IMR-90 (cell line): ENCODE measurements at regions not wholly inside any gene's neighbourhood (a gene's known extent, or its start where the extent isn't known, plus 50 kb on each side); places are given as distances from the start of the nearest gene placed in this dataset.

Source experiments
- ATAC-seq: fragments of 200-7000 bp; cut with Tn5 transposase; 2 replicates; pipeline ENCODE4 v1.9.1; 2020; ENCODE audit warnings: low read depth, mild to moderate bottlenecking, moderate library complexity
- BruUV-seq: library from RNA; stranded (reverse); fragments of 400-500 nt; replicated peaks from 2 replicates; lab custom pipeline; 2021; lab: Mats Ljungman, UMichigan
- CTCF ChIA-PET: fragments of 300-600 bp; formaldehyde crosslinking; extraction: SDS; loops from one replicate; lab custom pipeline; 2021; ENCODE audit warnings: antibody characterized with exemption; lab: Yijun Ruan, JAX
- POLR2A ChIA-PET: fragments of 300-600 bp; sonication (Branson Sonifier 250); formaldehyde crosslinking; loops from one replicate; lab custom pipeline; 2022; ENCODE audit warnings: antibody characterized with exemption; ENCODE audit not compliant: unreplicated experiment; lab: Charles Lee
- DNase-seq: peaks from one replicate; pipeline ENCODE4 v3.0.0; 2013
- H2AFZ ChIP-seq: replicated peaks from 2 replicates; pipeline ENCODE3; 2013; ENCODE audit warnings: low read length, mild to moderate bottlenecking; ENCODE audit not compliant: poor library complexity
- H2AK5ac ChIP-seq: 2 replicates; pipeline ENCODE4 v1.6.1; 2013; ENCODE audit warnings: low read depth, low read length, inconsistent platforms
- H2AK9ac ChIP-seq: replicated peaks from 2 replicates; pipeline ENCODE3; 2013; ENCODE audit warnings: mild to moderate bottlenecking, low read depth, low read length, moderate library complexity; ENCODE audit not compliant: poor library complexity
- H2BK120ac ChIP-seq: 2 replicates; pipeline ENCODE4 v1.6.1; 2013; ENCODE audit warnings: low read depth, low read length, inconsistent platforms
- H2BK15ac ChIP-seq: 3 replicates; pipeline ENCODE4 v1.6.1; 2013; ENCODE audit warnings: low read depth, low read length, inconsistent platforms
- H2BK20ac ChIP-seq: 2 replicates; pipeline ENCODE4 v1.6.1; 2013; ENCODE audit warnings: low read depth, mild to moderate bottlenecking, inconsistent platforms, low read length, moderate library complexity
- H2BK5ac ChIP-seq: 2 replicates; pipeline ENCODE4 v1.6.1; 2013; ENCODE audit warnings: mild to moderate bottlenecking, low read depth, low read length, inconsistent platforms; ENCODE audit not compliant: poor library complexity, severe bottlenecking
- H3K14ac ChIP-seq: replicated peaks from 2 replicates; pipeline ENCODE4 v1.6.1; 2013; ENCODE audit warnings: low read depth, low read length, inconsistent platforms
- H3K18ac ChIP-seq: 2 replicates; pipeline ENCODE4 v1.6.1; 2013; ENCODE audit warnings: low read depth, low read length, control low read depth
- H3K23ac ChIP-seq: 2 replicates; pipeline ENCODE4 v1.6.1; 2013; ENCODE audit warnings: low read depth, low read length, inconsistent platforms
- H3K27ac ChIP-seq: 2 replicates; pipeline ENCODE4 v1.5.1; 2013; ENCODE audit warnings: mild to moderate bottlenecking, control low read depth, low read length; ENCODE audit not compliant: insufficient read depth
- H3K27me3 ChIP-seq: 2 replicates; pipeline ENCODE4 v1.6.1; 2013; ENCODE audit warnings: low read length; ENCODE audit not compliant: control insufficient read depth, insufficient read depth
- H3K36me3 ChIP-seq: 2 replicates; pipeline ENCODE4 v1.6.1; 2013; ENCODE audit warnings: low read length, mixed read lengths; ENCODE audit not compliant: control insufficient read depth, insufficient read depth
- H3K4ac ChIP-seq: 2 replicates; pipeline ENCODE4 v1.6.1; 2013; ENCODE audit warnings: low read depth, low read length, inconsistent platforms
- H3K4me1 ChIP-seq: 2 replicates; pipeline ENCODE4 v1.6.1; 2013; ENCODE audit warnings: low read length, mixed read lengths; ENCODE audit not compliant: control insufficient read depth, insufficient read depth
- H3K4me2 ChIP-seq: 2 replicates; pipeline ENCODE4 v1.6.1; 2013; ENCODE audit warnings: low read depth, mild to moderate bottlenecking, control low read depth, low read length, moderate library complexity
- H3K4me3 ChIP-seq: 2 replicates; pipeline ENCODE4 v1.5.1; 2013; ENCODE audit warnings: low read depth, mild to moderate bottlenecking, control low read depth, low read length, moderate library complexity; ENCODE audit not compliant: insufficient read depth
- H3K56ac ChIP-seq: 2 replicates; pipeline ENCODE4 v1.6.1; 2013; ENCODE audit warnings: low read length, inconsistent platforms; ENCODE audit not compliant: insufficient read depth; ENCODE audit errors: extremely low read depth
- H3K79me1 ChIP-seq, 2 experiments: 2 replicates each; pipeline ENCODE4 v1.6.1; 2013; ENCODE audit warnings: low read length in 2 of 2, inconsistent platforms in 1 of 2, low read depth in 1 of 2
- H3K9ac ChIP-seq: 2 replicates; pipeline ENCODE4 v1.6.1; 2013; ENCODE audit warnings: low read depth, low read length, control low read depth
- H3K9me1 ChIP-seq: 2 replicates; pipeline ENCODE4 v1.6.1; 2013; ENCODE audit warnings: low read length, inconsistent platforms; ENCODE audit not compliant: insufficient read depth
- H3K9me3 ChIP-seq: 2 replicates; pipeline ENCODE4 v1.6.1; 2013; ENCODE audit warnings: low read length; ENCODE audit not compliant: control insufficient read depth, insufficient read depth
- H4K20me1 ChIP-seq: 2 replicates; pipeline ENCODE4 v1.6.1; 2013; ENCODE audit warnings: low read length, inconsistent platforms; ENCODE audit not compliant: insufficient read depth
- H4K5ac ChIP-seq: 2 replicates; pipeline ENCODE4 v1.6.1; 2013; ENCODE audit warnings: mild to moderate bottlenecking, low read depth, low read length, control low read depth
- H4K8ac ChIP-seq, 2 experiments: 2 replicates each; pipeline ENCODE4 v1.6.1; 2013; ENCODE audit warnings: low read depth in 2 of 2, low read length in 2 of 2, control low read depth in 1 of 2, inconsistent platforms in 1 of 2
- H4K91ac ChIP-seq: 2 replicates; pipeline ENCODE4 v1.6.1; 2013; ENCODE audit warnings: low read depth, low read length, inconsistent platforms; ENCODE audit not compliant: insufficient read depth
- CHD1 ChIP-seq: IDR thresholded peaks from 2 replicates; pipeline ENCODE4 v1.6.1; 2012; ENCODE audit warnings: low read depth, low read length, improper control_type of control experiment
- ELK1 ChIP-seq: fragments of 150-350 bp; IDR thresholded peaks from 2 replicates; pipeline ENCODE4 v1.6.1; 2016; ENCODE audit warnings: low read depth, mild to moderate bottlenecking, low read length, moderate library complexity, borderline replicate concordance
- FOS ChIP-seq: fragments of 150-350 bp; IDR thresholded peaks from 2 replicates; pipeline ENCODE4 v1.6.1; 2016; ENCODE audit warnings: low read depth, low read length
- MXI1 ChIP-seq: IDR thresholded peaks from 2 replicates; pipeline ENCODE4 v1.6.1; 2012; ENCODE audit warnings: low read depth, mild to moderate bottlenecking, low read length, moderate library complexity, borderline replicate concordance
- RFX5 ChIP-seq: IDR thresholded peaks from 2 replicates; pipeline ENCODE4 v1.8.0; 2012; ENCODE audit warnings: low read depth, mild to moderate bottlenecking, low read length, moderate library complexity
- SMC3 ChIP-seq: fragments of 150-350 bp; IDR thresholded peaks from 2 replicates; pipeline ENCODE4 v1.6.1; 2016; ENCODE audit warnings: low read depth, mild to moderate bottlenecking, antibody characterized with exemption, low read length, moderate library complexity
- USF2 ChIP-seq: fragments of 150-350 bp; IDR thresholded peaks from 2 replicates; pipeline ENCODE4 v1.6.1; 2017; ENCODE audit warnings: mild to moderate bottlenecking, antibody characterized with exemption, low read length, low read depth
- WGBS, 2 experiments: methylation state at CpG; one replicate each; pipeline versions ENCODE4 v1.1.5 to v1.1.7; 2013; ENCODE audit warnings: missing lambda C conversion rate in 2 of 2; ENCODE audit not compliant: insufficient read length in 1 of 2; ENCODE audit errors: extremely low coverage in 2 of 2; 5-methylcytosine and 5-hydroxymethylcytosine counted together
- dilution Hi-C: fragments of 300-500 bp; cut with HindIII; formaldehyde crosslinking; loops from one replicate; pipeline ENCODE4 v1.14.3; 2018; ENCODE audit warnings: low sequenced_read_pairs; ENCODE audit not compliant: unreplicated experiment
- in situ Hi-C: fragments of 300-500 bp; cut with MboI; formaldehyde crosslinking; loops from 3 replicates; pipeline ENCODE4 v1.14.3; 2019; ENCODE audit warnings: low sequenced_read_pairs, inconsistent platforms, mixed read lengths
- intact Hi-C: fragments of 100-400 bp; cut with micrococcal nuclease; formaldehyde crosslinking; loops from 2 replicates; pipeline ENCODE4 v1.10.0; 2022

GRCh38 chr11:69942333-69942820 is 123.2 kb upstream of the FGF3 start:
- no peak for ATAC-seq
- Histone ChIP-seq H3K4me3 (no peak overlapping the region), H3K4me2 (no peak overlapping the region), H3K4me1 (peaks cover 8% of the 10 kb centered on the region; the same call in 1 of the 2 replicates), H3K27ac (no peak overlapping the region), H3K9me3 (no peaks in the 10 kb centered on the region), H2AFZ (no peak overlapping the region), H3K23ac (no peak overlapping the region), H4K8ac (no peak overlapping the region), H2AK9ac (no peak overlapping the region), H2AK5ac (0 out of 2 replicates have a peak overlapping the region, but pooled peaks have one; percentile 18), H3K9me1 (peaks cover 10% of the 10 kb centered on the region), H3K14ac (no peak overlapping the region), H3K27me3 (no peaks in the 10 kb centered on the region), H2BK120ac (no peak overlapping the region), H2BK20ac (no peak overlapping the region), H3K36me3 (no peaks in the 10 kb centered on the region), H3K56ac (no peak overlapping the region), H4K5ac (no peak overlapping the region), H3K79me1 (no peaks in the 10 kb centered on the region), H3K9ac (no peak overlapping the region), H3K4ac (no peak overlapping the region), H3K18ac (no peak overlapping the region), H2BK5ac (no peak overlapping the region), H4K20me1 (no peaks in the 10 kb centered on the region), H4K91ac (no peak overlapping the region), H2BK15ac (no peak overlapping the region)
- ChIA-PET CTCF (no interaction called here), POLR2A (no interaction called here)
- WGBS, 2 experiments, result 87% methylated on average over 3 of the region's 9 CpGs; no CpG with 5 or more reads in 1 of the 2 experiments
- no TSS peak for BruUV-seq
- dilution Hi-C loops (no loop called here), intact Hi-C loops (no loop called here), in situ Hi-C loops (no loop called here)
- no peak for DNase-seq
- TF ChIP-seq MXI1 (no peak), FOS (no peak), USF2 (no peak), SMC3 (no peak), ELK1 (no peak), CHD1 (no peak), RFX5 (no peak)
